H9 (cell line): ENCODE measurements at regions not wholly inside any gene's neighbourhood (a gene's known extent, or its start where the extent isn't known, plus 50 kb on each side); places are given as distances from the start of the nearest gene placed in this dataset.

ENCODE experiments used
- DNase-seq: peaks from one replicate; pipeline ENCODE4 v3.0.0-alpha.2; 2017
- H2AFZ ChIP-seq: one replicate; pipeline ENCODE4 v1.6.1; 2013; ENCODE audit warnings: mild to moderate bottlenecking, low read length, control low read depth, moderate library complexity
- H2AK5ac ChIP-seq: 2 replicates; pipeline ENCODE4 v1.6.1; 2013; ENCODE audit warnings: low read length, control low read depth, mixed read lengths; ENCODE audit not compliant: insufficient read length
- H2BK120ac ChIP-seq: one replicate; pipeline ENCODE4 v1.6.1; 2013; ENCODE audit warnings: low read depth, mild to moderate bottlenecking, low read length, control low read depth, inconsistent platforms; ENCODE audit not compliant: poor library complexity, severe bottlenecking
- H2BK12ac ChIP-seq: 2 replicates; pipeline ENCODE4 v1.6.1; 2013; ENCODE audit warnings: low read length, control low read depth, mixed read lengths, low read depth; ENCODE audit not compliant: insufficient read length
- H2BK15ac ChIP-seq: 2 replicates; pipeline ENCODE4 v1.6.1; 2013; ENCODE audit warnings: low read depth, low read length, control low read depth
- H2BK20ac ChIP-seq: one replicate; pipeline ENCODE4 v1.6.1; 2013; ENCODE audit warnings: low read depth, mild to moderate bottlenecking, low read length, control low read depth, inconsistent platforms; ENCODE audit not compliant: poor library complexity, severe bottlenecking
- H2BK5ac ChIP-seq: 2 replicates; pipeline ENCODE4 v1.6.1; 2013; ENCODE audit warnings: low read length, control low read depth, mixed read lengths; ENCODE audit not compliant: insufficient read length
- H3K14ac ChIP-seq: 2 replicates; pipeline ENCODE4 v1.6.1; 2013; ENCODE audit warnings: low read length, control low read depth; ENCODE audit not compliant: insufficient read depth
- H3K18ac ChIP-seq: 2 replicates; pipeline ENCODE4 v1.6.1; 2013; ENCODE audit warnings: low read depth, mild to moderate bottlenecking, mixed read lengths, low read length, control low read depth; ENCODE audit not compliant: insufficient read length
- H3K23ac ChIP-seq: 2 replicates; pipeline ENCODE4 v1.6.1; 2013; ENCODE audit warnings: low read length, control low read depth, mixed read lengths, low read depth; ENCODE audit not compliant: insufficient read length
- H3K23me2 ChIP-seq: 2 replicates; pipeline ENCODE4 v1.6.1; 2013; ENCODE audit warnings: low read depth, mild to moderate bottlenecking, mixed read lengths, low read length, control low read depth; ENCODE audit not compliant: insufficient read length, poor library complexity, severe bottlenecking
- H3K27ac ChIP-seq: 2 replicates; pipeline ENCODE4 v1.5.1; 2013; ENCODE audit warnings: low read length, control low read depth, mixed read lengths, low read depth; ENCODE audit not compliant: insufficient read length
- H3K27me3 ChIP-seq: 2 replicates; pipeline ENCODE4 v1.6.1; 2013; ENCODE audit warnings: low read length, control low read depth, inconsistent platforms; ENCODE audit not compliant: insufficient read depth
- H3K4ac ChIP-seq: 2 replicates; pipeline ENCODE4 v1.6.1; 2013; ENCODE audit warnings: low read depth, mild to moderate bottlenecking, control low read depth, inconsistent platforms, low read length, moderate library complexity
- H3K4me1 ChIP-seq: 2 replicates; pipeline ENCODE4 v1.6.1; 2013; ENCODE audit warnings: low read length, control low read depth, inconsistent platforms; ENCODE audit not compliant: insufficient read depth
- H3K4me2 ChIP-seq: 2 replicates; pipeline ENCODE4 v1.6.1; 2013; ENCODE audit warnings: low read length, control low read depth, mixed read lengths; ENCODE audit not compliant: insufficient read length, insufficient read depth
- H3K56ac ChIP-seq: 2 replicates; pipeline ENCODE4 v1.6.1; 2013; ENCODE audit warnings: low read depth, mild to moderate bottlenecking, mixed read lengths, low read length, control low read depth; ENCODE audit not compliant: insufficient read length
- H3K79me1 ChIP-seq: 2 replicates; pipeline ENCODE4 v1.6.1; 2013; ENCODE audit warnings: low read depth, mild to moderate bottlenecking, moderate library complexity, low read length, control low read depth, inconsistent platforms; ENCODE audit not compliant: insufficient read depth, poor library complexity, severe bottlenecking
- H3K79me2 ChIP-seq: 2 replicates; pipeline ENCODE4 v1.6.1; 2013; ENCODE audit warnings: low read length, control low read depth, inconsistent platforms; ENCODE audit not compliant: insufficient read depth
- H3K9ac ChIP-seq: 2 replicates; pipeline ENCODE4 v1.6.1; 2013; ENCODE audit warnings: low read length, control low read depth, mixed read lengths; ENCODE audit not compliant: insufficient read length; ENCODE audit errors: extremely low read depth
- H3K9me3 ChIP-seq: one replicate; pipeline ENCODE4 v1.6.1; 2013; ENCODE audit warnings: low read depth, low read length, inconsistent platforms; ENCODE audit not compliant: control insufficient read depth
- H3T11ph ChIP-seq: one replicate; pipeline ENCODE4 v1.6.1; 2013; ENCODE audit warnings: mild to moderate bottlenecking, low read length, control low read depth, inconsistent platforms
- H4K20me1 ChIP-seq: one replicate; pipeline ENCODE4 v1.6.1; 2013; ENCODE audit not compliant: control insufficient read depth, insufficient read length, insufficient read depth
- H4K5ac ChIP-seq: 2 replicates; pipeline ENCODE4 v1.6.1; 2013; ENCODE audit warnings: low read depth, mild to moderate bottlenecking, mixed read lengths, low read length, control low read depth; ENCODE audit not compliant: insufficient read length
- H4K8ac ChIP-seq: replicated peaks from 2 replicates; pipeline ENCODE4 v1.6.1; 2013; ENCODE audit warnings: low read length, control low read depth, mixed read lengths, low read depth; ENCODE audit not compliant: insufficient read length
- H4K91ac ChIP-seq: 2 replicates; pipeline ENCODE4 v1.6.1; 2013; ENCODE audit warnings: low read depth, mild to moderate bottlenecking, moderate library complexity, mixed read lengths, low read length, control low read depth; ENCODE audit not compliant: insufficient read length
- H3K27ac Mint-ChIP-seq, 3 experiments: 2 replicates in 2 of 3; 3 replicates in 1 of 3; pipeline ENCODE4 v1.8.0; 2020 to 2021; ENCODE audit warnings: mixed read lengths in 3 of 3, mild to moderate bottlenecking in 1 of 3, moderate library complexity in 1 of 3
- H3K27me3 Mint-ChIP-seq: 2 replicates; pipeline ENCODE4 v1.8.0; 2021; ENCODE audit warnings: low read depth, mild to moderate bottlenecking, moderate library complexity, mixed read lengths
- H3K36me3 Mint-ChIP-seq, 3 experiments: 2 replicates in 2 of 3; 3 replicates in 1 of 3; pipeline ENCODE4 v1.8.0; 2020 to 2021; ENCODE audit warnings: low read depth in 3 of 3, mixed read lengths in 3 of 3; ENCODE audit not compliant: insufficient read depth in 1 of 3
- H3K4me1 Mint-ChIP-seq, 2 experiments: 2 replicates each; pipeline ENCODE4 v1.8.0; 2020; ENCODE audit warnings: mixed read lengths in 2 of 2
- H3K4me3 Mint-ChIP-seq, 2 experiments: 2 replicates in 1 of 2; 3 replicates in 1 of 2; pipeline ENCODE4 v1.8.0; 2020 to 2021; ENCODE audit warnings: mild to moderate bottlenecking in 2 of 2, mixed read lengths in 2 of 2, moderate library complexity in 1 of 2
- H3K9me3 Mint-ChIP-seq, 2 experiments: 2 replicates in 1 of 2; 3 replicates in 1 of 2; pipeline ENCODE4 v1.8.0; 2020; ENCODE audit warnings: mild to moderate bottlenecking in 2 of 2, mixed read lengths in 2 of 2, moderate library complexity in 1 of 2
- WGBS: extraction: QIAGEN DNeasy Blood & Tissue Kit; methylation state at CpG from one replicate; pipeline ENCODE4 v1.1.7; 2013; ENCODE audit warnings: missing lambda C conversion rate, low lambda C conversion rate, mixed read lengths; ENCODE audit not compliant: insufficient read length; ENCODE audit errors: extremely low coverage; 5-methylcytosine and 5-hydroxymethylcytosine counted together
- TF ChIP-seq, protein P1 (sequence below): fragments of 200-600 bp; sonication (generic); conservative IDR thresholded peaks from 3 replicates; pipeline ENCODE4 v1.8.0; 2021; ENCODE audit warnings: antibody characterized with exemption, mild to moderate bottlenecking

GRCh38 chr13:83601539-83601938, 280.7 kb downstream of the SLITRK1 start:
- TF ChIP-seq, protein P1, sequence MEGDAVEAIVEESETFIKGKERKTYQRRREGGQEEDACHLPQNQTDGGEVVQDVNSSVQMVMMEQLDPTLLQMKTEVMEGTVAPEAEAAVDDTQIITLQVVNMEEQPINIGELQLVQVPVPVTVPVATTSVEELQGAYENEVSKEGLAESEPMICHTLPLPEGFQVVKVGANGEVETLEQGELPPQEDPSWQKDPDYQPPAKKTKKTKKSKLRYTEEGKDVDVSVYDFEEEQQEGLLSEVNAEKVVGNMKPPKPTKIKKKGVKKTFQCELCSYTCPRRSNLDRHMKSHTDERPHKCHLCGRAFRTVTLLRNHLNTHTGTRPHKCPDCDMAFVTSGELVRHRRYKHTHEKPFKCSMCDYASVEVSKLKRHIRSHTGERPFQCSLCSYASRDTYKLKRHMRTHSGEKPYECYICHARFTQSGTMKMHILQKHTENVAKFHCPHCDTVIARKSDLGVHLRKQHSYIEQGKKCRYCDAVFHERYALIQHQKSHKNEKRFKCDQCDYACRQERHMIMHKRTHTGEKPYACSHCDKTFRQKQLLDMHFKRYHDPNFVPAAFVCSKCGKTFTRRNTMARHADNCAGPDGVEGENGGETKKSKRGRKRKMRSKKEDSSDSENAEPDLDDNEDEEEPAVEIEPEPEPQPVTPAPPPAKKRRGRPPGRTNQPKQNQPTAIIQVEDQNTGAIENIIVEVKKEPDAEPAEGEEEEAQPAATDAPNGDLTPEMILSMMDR, result no peak
- H3K4ac ChIP-seq, result no peak overlapping the region
- no peak overlapping the region for H2BK120ac ChIP-seq
- H3K9me3 ChIP-seq, result no peaks in the 10 kb centered on the region
- no peaks in the 10 kb centered on the region for H3K4me1 ChIP-seq
- H3K79me2 ChIP-seq, result no peaks in the 10 kb centered on the region
- no peak overlapping the region for H4K5ac ChIP-seq
- H2BK5ac ChIP-seq, result no peak overlapping the region
- H4K20me1 ChIP-seq, result no peaks in the 10 kb centered on the region
- no peak overlapping the region for H4K8ac ChIP-seq
- H3K27ac ChIP-seq, result no peak overlapping the region
- H3K14ac ChIP-seq, result no peak overlapping the region
- H2BK15ac ChIP-seq, result no peak overlapping the region
- no peaks in the 10 kb centered on the region for H3K23me2 ChIP-seq
- whole genome bisulfite sequencing, result no CpG with 5 or more reads among the region's 1 CpG
- H3K4me1 Mint-ChIP-seq, result no peaks in the 10 kb centered on the region
- no peak overlapping the region for H3K4me2 ChIP-seq
- no peaks in the 10 kb centered on the region for H3K27me3 ChIP-seq
- no peak overlapping the region for H3T11ph ChIP-seq
- H2BK12ac ChIP-seq, result no peak overlapping the region
- H3K23ac ChIP-seq, result no peak overlapping the region
- H3K9me3 Mint-ChIP-seq, result no peaks in the 10 kb centered on the region
- no peak overlapping the region for H3K9ac ChIP-seq
- no peaks in the 10 kb centered on the region for H3K36me3 Mint-ChIP-seq
- H3K79me1 ChIP-seq, result no peaks in the 10 kb centered on the region
- no peak overlapping the region for H2BK20ac ChIP-seq
- H2AK5ac ChIP-seq, result no peak overlapping the region
- no peak overlapping the region for H3K27ac Mint-ChIP-seq
- H3K27me3 Mint-ChIP-seq, result no peaks in the 10 kb centered on the region
- no peak for DNase-seq
- H3K56ac ChIP-seq, result no peak overlapping the region
- no peak overlapping the region for H3K4me3 Mint-ChIP-seq
- no peak overlapping the region for H3K18ac ChIP-seq
- H4K91ac ChIP-seq, result no peak overlapping the region
- no peak overlapping the region for H2AFZ ChIP-seq
